GM20431 (cell line): ENCODE measurements at regions not wholly inside any gene's neighbourhood (a gene's known extent, or its start where the extent isn't known, plus 50 kb on each side); places are given as distances from the start of the nearest gene placed in this dataset.
"Not testable (repeated sequence)": the region's sequence is repeated elsewhere in the genome, so short reads cannot be mapped to it uniquely, and the experiment has no call there.

ENCODE experiments used
- in situ Hi-C: fragments of 300-500 bp; cut with MseI, MboI; formaldehyde crosslinking; loops from one replicate; pipeline ENCODE4 v1.15.0; 2020; ENCODE audit warnings: low sequenced_read_pairs; ENCODE audit not compliant: unreplicated experiment

- in situ Hi-C loops: not testable (repeated sequence)
Measured at GRCh38 chr2:131636704-131637308, 109.1 kb downstream of the CCDC74A start.

DNA sequence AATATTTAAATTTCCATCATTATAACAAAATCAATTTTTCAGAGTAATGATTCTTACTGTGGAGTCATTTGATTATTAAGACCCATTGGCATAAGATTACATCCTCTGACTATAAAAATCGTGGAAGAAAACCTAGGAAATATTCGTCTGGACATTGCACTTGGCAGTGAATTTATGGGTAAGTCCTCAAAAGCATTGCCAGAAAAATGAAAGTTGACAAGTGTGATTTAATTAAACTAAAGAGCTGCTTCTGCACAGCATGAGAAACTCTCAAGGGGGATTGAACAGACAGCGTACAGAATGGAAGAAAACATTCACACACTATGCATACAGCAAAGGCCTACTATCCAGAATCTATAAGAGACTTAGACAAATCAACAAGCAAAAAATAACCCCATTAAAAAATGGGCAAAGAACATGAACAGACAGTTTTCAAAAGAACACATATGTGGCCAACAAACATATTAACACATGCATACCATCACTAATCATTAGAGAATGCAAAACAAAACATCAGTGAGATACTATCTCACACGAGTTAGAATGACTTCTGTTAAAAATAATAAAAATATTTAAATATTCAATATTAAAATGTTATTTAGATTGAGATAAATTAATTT lies 111.4 kb downstream of the CCDC74A start:
- in situ Hi-C loops: not testable (repeated sequence)

GRCh38 chr2:131641414-131642206 lies 113.9 kb downstream of the CCDC74A start:
- in situ Hi-C loops: no loop called here

DNA sequence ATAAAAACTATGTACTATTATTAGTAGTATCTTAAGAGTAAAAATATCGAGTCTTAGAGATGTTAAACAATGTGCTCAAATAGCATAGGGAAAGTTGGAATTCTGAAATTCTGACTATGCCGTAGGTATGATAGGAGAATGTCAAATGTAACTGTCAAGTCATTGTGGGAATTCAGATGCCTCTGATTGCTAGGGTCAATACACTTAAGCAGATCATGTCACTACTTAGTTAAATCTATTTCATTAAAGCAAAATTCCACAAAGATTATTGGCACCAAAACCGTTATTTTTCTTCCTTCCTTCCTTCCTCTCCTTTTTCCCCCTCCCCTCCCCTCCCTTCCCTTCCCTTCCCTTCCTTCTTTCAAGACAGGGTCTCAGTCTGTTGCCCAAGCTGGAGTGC lies 115.5 kb downstream of the CCDC74A start:
- in situ Hi-C loops: not testable (repeated sequence)

- in situ Hi-C loops: no loop called here
Measured at GRCh38 chr2:131645177-131645765, 117.6 kb downstream of the CCDC74A start.

DNA sequence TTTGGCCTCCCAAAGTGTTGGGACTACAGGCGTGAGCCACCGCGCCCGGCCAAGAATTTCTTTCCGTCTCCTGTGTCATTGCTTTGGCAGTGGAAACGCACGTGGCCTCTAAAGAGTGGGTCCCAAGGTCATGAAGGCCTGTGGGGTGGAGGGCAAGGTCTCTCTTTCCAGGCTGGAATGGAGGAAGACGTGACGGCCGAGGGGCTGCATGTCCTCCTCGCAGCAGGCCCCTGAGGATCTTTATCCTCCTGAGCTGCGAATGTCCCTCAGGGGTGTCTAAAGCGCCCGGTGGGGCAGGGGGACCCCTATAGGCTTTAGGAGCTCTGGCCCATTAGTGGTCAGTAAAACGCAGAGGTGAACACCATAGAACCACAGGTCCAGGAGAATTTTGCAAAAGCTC lies 118.5 kb downstream of the CCDC74A start:
- in situ Hi-C loops: not testable (repeated sequence)

- in situ Hi-C loops: no loop called here
Measured at GRCh38 chr2:131646669-131647297, 119.1 kb downstream of the CCDC74A start.

DNA sequence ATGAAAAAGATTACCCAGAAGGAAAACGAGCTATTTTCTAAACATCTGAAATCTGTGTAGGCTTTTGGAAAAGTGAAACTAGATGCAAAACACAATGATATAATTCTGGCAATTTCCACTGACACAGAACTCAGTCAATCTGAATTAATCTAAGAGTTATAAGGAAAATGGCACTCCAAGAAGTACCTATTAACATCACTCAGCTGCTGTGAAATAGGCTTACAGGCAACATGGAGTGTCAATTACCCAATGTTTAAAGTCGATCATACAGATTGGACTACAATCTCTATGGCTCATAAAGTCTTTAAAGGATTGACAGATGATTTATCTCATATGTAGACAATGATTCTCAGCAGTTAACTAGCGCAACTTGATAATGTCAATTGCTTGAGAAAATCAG lies 120.9 kb downstream of the CCDC74A start:
- in situ Hi-C loops: not testable (repeated sequence)

DNA sequence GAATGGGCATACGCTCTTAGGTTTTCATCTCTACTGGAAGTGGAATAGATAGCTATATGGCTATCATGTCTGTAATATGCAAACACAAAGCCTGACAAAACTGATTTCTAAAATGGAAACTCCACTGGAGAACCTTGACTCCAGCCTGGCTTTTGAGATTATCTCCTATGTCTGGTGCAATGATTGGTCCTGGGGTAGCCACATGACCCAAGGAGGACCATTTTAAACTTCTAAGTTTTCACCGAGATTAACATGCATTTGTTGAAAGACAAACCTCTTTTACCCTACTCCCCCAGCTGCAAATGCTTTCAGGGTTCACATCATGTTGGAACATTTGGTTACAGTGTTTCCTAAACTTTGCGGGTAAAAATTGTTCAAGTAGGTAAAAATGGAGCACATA lies 124.6 kb downstream of the CCDC74A start:
- in situ Hi-C loops: loop anchor here (25.0 kb wide), 1 partner anchor 240 kb away; no protein-coding TSS in a partner anchor

GRCh38 chr2:131654107-131654506 lies 126.4 kb downstream of the CCDC74A start:
- in situ Hi-C loops: loop anchor here (25.0 kb wide), 1 partner anchor 242 kb away; no protein-coding TSS in a partner anchor

- in situ Hi-C loops: loop anchor here (25.0 kb wide), 1 partner anchor 245 kb away; no protein-coding TSS in a partner anchor
Measured at GRCh38 chr2:131656816-131657633, 129.3 kb downstream of the CCDC74A start.

DNA sequence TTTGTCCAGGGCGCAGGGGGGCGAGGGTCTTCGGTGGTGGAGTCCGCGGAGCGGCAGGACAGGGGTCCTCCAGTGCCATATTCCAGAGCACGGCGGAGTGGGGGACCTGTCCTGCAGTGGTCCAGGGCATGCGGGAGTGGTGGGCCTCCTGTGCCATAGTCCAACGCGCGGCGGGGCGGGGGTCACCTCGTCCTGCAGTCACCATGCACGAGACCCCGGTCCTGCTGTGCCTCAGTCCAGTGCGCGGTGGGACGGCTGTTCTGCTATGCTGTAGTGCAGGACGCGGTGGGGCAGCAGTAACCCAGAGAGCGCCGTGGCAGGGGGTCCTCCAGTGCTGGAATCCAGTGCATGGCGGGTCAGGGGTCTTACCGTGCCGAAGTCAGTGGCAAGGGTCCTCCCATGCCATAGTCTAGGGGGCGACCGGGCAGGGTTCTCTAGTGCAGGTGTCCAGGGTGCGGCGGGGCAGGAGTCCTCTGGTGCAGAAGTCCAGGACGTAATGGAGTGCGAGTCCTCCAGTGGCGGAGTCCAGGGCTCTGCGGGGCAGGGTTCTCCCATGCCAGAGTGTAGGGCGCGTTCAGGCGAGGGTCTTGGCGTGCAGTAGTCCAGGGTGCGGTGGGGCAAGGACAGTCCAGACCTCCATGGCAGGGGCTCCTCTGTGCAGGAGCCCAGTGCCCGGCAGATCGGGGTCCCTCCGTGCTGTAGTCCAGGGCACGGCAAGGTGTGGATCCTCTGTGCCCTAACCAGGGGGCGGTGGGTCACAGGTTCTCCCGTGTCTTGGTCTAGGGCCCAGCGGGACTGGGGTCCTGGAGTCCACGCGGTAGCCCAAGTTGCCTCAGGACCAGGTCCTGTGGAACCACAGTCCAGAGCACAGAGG lies 130.4 kb downstream of the CCDC74A start:
- in situ Hi-C loops: loop anchor here (25.0 kb wide), 1 partner anchor 246 kb away; no protein-coding TSS in a partner anchor

- in situ Hi-C loops: loop anchor here (25.0 kb wide), 1 partner anchor 246 kb away; no protein-coding TSS in a partner anchor
Measured at GRCh38 chr2:131658769-131659131, 131.1 kb downstream of the CCDC74A start.

DNA sequence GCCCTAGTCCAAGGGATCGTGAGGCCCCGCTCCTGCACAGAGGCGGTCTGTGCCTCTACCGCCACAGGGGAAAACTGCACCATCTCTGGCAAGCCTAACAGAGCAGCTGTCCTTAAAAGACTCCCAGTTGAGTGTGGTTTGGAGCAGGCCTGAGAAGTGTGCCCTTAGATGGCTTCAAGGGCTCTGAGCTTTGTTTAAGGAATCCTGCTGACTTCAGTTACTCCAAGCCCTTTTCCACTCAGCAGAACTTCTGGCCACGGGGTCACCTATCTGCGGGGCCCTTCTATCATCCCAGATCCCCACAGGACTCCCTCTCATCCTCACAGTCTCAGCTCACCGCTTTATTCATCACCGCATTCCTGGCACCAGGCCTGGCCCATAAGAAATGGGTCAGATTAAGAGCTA lies 131.5 kb downstream of the CCDC74A start:
- in situ Hi-C loops: loop anchor here (25.0 kb wide), 1 partner anchor 247 kb away; no protein-coding TSS in a partner anchor

DNA sequence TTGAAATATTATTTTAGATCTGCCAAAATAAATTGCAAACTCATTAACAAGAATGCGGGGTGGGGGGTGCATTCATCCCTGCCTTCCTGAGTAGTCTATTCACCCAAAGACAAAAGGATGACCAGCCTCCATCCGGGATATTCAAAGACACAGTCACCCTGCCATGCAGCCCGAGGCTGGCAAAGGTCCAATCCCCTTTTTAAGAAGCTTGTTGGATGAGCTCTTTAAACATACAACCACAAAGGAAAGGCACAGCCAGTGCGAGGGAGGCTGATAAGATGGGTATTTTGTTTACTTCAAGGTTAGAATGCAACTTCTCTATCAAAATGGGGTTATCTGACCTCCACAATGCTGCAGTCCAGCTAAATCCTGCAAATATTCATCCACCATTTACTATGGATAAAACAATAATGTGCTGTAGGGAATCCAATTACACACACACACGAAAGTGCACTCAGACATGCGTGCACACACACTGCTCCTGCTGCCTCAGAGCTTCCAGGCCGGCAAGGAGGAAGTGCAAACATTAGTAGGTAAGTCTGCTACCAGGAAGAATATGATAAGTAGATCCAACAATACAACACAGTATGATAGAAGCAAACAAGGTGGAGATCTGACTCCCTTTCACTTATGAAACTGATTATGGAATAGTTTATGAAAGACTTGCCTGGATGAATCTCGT lies 133.6 kb downstream of the CCDC74A start:
- in situ Hi-C loops: loop anchor here (25.0 kb wide), 1 partner anchor 249 kb away; no protein-coding TSS in a partner anchor

GRCh38 chr2:131661884-131662535 lies 134.3 kb downstream of the CCDC74A start:
- in situ Hi-C loops: loop anchor here (25.0 kb wide), 1 partner anchor 250 kb away; no protein-coding TSS in a partner anchor

DNA sequence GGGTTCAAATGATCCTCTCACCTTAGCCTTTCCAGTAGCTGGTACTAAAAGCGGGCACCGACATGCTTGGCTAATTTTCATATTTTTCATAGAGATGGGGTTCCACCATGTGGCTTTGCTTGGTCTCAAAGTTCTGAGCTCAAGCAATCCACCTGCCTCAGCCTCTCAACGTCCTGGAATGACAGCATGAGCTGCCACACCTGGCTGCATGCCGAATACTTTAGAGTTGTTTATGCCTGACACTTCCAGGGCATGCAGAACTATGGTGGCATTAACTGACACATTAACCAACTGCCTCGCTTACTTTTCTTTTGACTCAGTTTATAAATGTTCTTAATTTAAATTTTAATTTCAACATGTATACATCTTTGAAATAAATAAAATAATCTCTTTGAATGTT lies 135.8 kb downstream of the CCDC74A start:
- in situ Hi-C loops: loop anchor here (25.0 kb wide), 1 partner anchor 251 kb away; no protein-coding TSS in a partner anchor
